Ishikawa (cell line): ENCODE measurements at regions not wholly inside any gene's neighbourhood (a gene's known extent, or its start where the extent isn't known, plus 50 kb on each side); places are given as distances from the start of the nearest gene placed in this dataset.

Source experiments
- EGR1 ChIP-seq: IDR thresholded peaks from 2 replicates; pipeline ENCODE4 v1.6.1; 2012
- MAX ChIP-seq: IDR thresholded peaks from 2 replicates; pipeline ENCODE4 v1.6.1; 2012
- ZBTB7A ChIP-seq: IDR thresholded peaks from 2 replicates; pipeline ENCODE4 v1.6.1; 2012; ENCODE audit warnings: low read depth

DNA sequence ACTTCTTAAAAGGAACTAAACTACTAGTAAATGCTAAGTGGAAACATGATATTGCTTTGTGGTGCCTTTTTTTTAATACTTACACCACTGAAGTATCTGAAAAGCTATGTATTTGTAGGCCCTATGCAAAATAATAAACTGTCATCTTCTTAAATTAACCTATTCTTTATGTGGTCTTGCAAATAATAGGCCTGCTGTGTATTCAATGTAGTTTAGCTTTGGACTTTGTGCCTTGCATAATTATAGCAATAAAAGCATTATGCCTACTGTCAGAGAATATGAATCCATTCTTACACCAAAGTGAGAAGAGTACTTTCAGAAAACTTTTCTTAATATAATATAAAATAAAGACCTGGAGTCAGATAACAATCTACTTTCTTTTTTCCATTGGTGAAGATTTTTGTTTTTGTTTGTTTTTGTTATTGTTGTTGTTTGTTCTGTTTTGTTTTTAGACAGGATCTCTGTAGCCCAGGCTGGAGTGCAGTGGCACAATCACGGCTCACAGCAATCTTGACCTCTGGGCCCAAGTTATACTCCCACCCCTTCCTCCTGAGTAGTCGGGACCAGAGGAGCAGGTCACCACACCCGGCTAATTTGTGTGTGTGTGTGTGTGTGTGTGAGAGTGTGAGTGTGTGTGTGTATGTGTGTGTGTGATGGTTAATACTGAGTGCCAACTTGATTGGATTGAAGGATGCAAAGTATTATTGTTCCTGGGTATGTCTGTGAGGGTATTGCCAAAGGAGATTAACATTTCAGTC is 213.8 kb downstream of the SLC6A15 start:
- no peak for TF ChIP-seq EGR1
- TF ChIP-seq MAX = no peak
- TF ChIP-seq ZBTB7A = no peak
